Erythroblast (primary cell): ENCODE measurements at regions not wholly inside any gene's neighbourhood (a gene's known extent, or its start where the extent isn't known, plus 50 kb on each side); places are given as distances from the start of the nearest gene placed in this dataset.

Experiments
- GATA1 ChIP-seq: IDR thresholded peaks from 2 replicates; pipeline ENCODE4 v1.6.1; 2011; ENCODE audit warnings: low read depth, mild to moderate bottlenecking, control low read depth, low read length, moderate library complexity
- POLR2A ChIP-seq: IDR thresholded peaks from 2 replicates; pipeline ENCODE4 v1.6.1; 2011; ENCODE audit warnings: mild to moderate bottlenecking, low read length

- no peak for TF ChIP-seq POLR2A
- no peak for TF ChIP-seq GATA1
Measured at GRCh38 chr4:123093236-123093635, 170.8 kb upstream of the NUDT6 start.
